ENCODE measurements at regions not wholly inside any gene's neighbourhood (a gene's known extent, or its start where the extent isn't known, plus 50 kb on each side); places are given as distances from the start of the nearest gene placed in this dataset.
"Not testable (repeated sequence)": the region's sequence is repeated elsewhere in the genome, so short reads cannot be mapped to it uniquely, and the experiment has no call there.

DNA sequence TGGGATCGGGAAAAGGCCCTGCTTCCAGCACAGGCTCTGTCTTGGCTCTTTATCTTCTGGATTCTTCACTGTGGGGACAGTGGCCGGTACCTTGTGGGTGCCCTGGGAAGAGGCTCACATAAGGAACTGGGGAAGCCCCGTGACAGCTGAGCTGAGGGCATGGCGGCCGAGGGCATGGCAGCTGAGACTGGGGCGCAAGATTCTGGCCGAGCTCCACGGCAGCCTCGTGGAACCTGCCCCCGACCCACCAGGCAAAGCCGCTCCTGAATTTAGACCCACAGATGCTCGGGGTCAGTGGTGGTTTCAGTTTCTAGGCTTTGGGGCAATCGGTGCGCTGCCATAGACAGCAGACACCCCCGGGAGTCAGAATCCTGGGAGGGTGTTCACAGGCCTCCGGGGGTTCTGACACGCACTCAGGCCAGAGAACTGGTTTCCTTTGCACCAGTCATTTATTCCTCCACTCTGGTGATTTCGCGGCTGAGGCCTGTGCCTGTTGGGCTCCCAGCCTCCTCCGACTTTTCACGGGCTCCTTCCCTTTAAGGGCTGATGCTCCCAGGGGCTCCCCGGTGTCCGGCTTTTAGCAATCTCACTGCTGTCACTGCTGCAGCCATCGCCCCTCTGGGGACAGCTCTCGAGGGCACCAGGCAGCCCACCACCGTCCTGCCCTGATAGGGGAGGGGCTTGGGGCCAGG, 117.6 kb downstream of the TEX29 start:
- TF ChIP-seq, protein P1, sequence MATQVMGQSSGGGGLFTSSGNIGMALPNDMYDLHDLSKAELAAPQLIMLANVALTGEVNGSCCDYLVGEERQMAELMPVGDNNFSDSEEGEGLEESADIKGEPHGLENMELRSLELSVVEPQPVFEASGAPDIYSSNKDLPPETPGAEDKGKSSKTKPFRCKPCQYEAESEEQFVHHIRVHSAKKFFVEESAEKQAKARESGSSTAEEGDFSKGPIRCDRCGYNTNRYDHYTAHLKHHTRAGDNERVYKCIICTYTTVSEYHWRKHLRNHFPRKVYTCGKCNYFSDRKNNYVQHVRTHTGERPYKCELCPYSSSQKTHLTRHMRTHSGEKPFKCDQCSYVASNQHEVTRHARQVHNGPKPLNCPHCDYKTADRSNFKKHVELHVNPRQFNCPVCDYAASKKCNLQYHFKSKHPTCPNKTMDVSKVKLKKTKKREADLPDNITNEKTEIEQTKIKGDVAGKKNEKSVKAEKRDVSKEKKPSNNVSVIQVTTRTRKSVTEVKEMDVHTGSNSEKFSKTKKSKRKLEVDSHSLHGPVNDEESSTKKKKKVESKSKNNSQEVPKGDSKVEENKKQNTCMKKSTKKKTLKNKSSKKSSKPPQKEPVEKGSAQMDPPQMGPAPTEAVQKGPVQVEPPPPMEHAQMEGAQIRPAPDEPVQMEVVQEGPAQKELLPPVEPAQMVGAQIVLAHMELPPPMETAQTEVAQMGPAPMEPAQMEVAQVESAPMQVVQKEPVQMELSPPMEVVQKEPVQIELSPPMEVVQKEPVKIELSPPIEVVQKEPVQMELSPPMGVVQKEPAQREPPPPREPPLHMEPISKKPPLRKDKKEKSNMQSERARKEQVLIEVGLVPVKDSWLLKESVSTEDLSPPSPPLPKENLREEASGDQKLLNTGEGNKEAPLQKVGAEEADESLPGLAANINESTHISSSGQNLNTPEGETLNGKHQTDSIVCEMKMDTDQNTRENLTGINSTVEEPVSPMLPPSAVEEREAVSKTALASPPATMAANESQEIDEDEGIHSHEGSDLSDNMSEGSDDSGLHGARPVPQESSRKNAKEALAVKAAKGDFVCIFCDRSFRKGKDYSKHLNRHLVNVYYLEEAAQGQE (IDR thresholded peaks at IDR 0.05; ENCODE audit: borderline replicate concordance): no peak
- TF ChIP-seq SMC3 (conservative IDR thresholded peaks at IDR 0.05; ENCODE audit: poor library complexity) (no peak), MXI1 (conservative IDR thresholded peaks at IDR 0.05; ENCODE audit: poor library complexity, severe bottlenecking) (no peak), TAF1 (IDR thresholded peaks at IDR 0.05; ENCODE audit: low read depth) (no peak), EZH2 (IDR thresholded peaks at IDR 0.05; ENCODE audit: borderline replicate concordance, insufficient read depth, low read length, poor library complexity, severe bottlenecking) (no peak), RAD21 (conservative IDR thresholded peaks at IDR 0.05) (no peak), POLR2AphosphoS5 (IDR thresholded peaks at IDR 0.05) (no peak), EP300 (conservative IDR thresholded peaks at IDR 0.05; ENCODE audit: poor library complexity, severe bottlenecking) (no peak)
- TF ChIP-seq, protein P2, sequence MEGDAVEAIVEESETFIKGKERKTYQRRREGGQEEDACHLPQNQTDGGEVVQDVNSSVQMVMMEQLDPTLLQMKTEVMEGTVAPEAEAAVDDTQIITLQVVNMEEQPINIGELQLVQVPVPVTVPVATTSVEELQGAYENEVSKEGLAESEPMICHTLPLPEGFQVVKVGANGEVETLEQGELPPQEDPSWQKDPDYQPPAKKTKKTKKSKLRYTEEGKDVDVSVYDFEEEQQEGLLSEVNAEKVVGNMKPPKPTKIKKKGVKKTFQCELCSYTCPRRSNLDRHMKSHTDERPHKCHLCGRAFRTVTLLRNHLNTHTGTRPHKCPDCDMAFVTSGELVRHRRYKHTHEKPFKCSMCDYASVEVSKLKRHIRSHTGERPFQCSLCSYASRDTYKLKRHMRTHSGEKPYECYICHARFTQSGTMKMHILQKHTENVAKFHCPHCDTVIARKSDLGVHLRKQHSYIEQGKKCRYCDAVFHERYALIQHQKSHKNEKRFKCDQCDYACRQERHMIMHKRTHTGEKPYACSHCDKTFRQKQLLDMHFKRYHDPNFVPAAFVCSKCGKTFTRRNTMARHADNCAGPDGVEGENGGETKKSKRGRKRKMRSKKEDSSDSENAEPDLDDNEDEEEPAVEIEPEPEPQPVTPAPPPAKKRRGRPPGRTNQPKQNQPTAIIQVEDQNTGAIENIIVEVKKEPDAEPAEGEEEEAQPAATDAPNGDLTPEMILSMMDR (IDR thresholded peaks at IDR 0.05; ENCODE audit: poor library complexity, severe bottlenecking): no peak
- no peak overlapping the region for H3K4me2 ChIP-seq (ENCODE audit: low read length)
- no peak overlapping the region for H3K27ac ChIP-seq (ENCODE audit: low read length)
- H3K27me3 ChIP-seq (ENCODE audit: insufficient read depth, low read depth, low read length): no peaks in the 10 kb centered on the region
- H4K20me1 ChIP-seq (ENCODE audit: insufficient read depth): no peaks in the 10 kb centered on the region
- no peak overlapping the region for H3K4me3 ChIP-seq (ENCODE audit: low read length)
- no peak overlapping the region for H2AFZ ChIP-seq (ENCODE audit: low read depth, low read length)
- H3F3A ChIP-seq (ENCODE audit: insufficient read depth, low read length, poor library complexity, severe bottlenecking): no peaks in the 10 kb centered on the region
- no peaks in the 10 kb centered on the region for H3K9me2 ChIP-seq (ENCODE audit: insufficient read depth, low read length)
- H3K36me3 ChIP-seq (ENCODE audit: insufficient read depth, low read length): no peaks in the 10 kb centered on the region
- H3K79me2 ChIP-seq (replicated peaks; ENCODE audit: insufficient read depth, low read length): no peaks in the 10 kb centered on the region
- H3K9ac ChIP-seq (ENCODE audit: low read length): no peak overlapping the region
- no peaks in the 10 kb centered on the region for H3K9me3 ChIP-seq (ENCODE audit: low read length)

DNA sequence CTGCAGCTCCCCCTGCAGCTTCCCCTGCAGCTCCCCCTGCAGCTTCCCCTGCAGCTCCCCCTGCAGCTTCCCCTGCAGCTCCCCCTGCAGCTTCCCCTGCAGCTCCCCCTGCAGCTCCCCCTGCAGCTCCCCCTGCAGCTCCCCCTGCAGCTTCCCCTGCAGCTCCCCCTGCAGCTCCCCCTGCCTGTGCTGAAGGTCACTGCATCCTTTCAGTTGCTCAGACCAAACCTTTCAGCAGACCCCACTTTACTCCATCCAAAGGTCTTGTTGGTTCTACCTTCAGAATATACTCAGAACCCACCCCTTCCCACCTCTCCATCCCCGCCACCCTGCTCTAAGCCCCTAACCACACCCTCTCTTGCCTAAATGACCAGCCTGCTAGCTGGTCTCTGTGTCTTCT, 120.0 kb downstream of the TEX29 start:
- not testable (repeated sequence) for H4K20me1 ChIP-seq (ENCODE audit: insufficient read depth); H3F3A ChIP-seq (ENCODE audit: insufficient read depth, low read length, poor library complexity, severe bottlenecking); H3K4me3 ChIP-seq (ENCODE audit: low read length); H3K79me2 ChIP-seq (replicated peaks; ENCODE audit: insufficient read depth, low read length); H3K9ac ChIP-seq (ENCODE audit: low read length); H3K27ac ChIP-seq (ENCODE audit: low read length); H3K27me3 ChIP-seq (ENCODE audit: insufficient read depth, low read depth, low read length); H3K36me3 ChIP-seq (ENCODE audit: insufficient read depth, low read length); H3K9me3 ChIP-seq (ENCODE audit: low read length); H3K9me2 ChIP-seq (ENCODE audit: insufficient read depth, low read length); H2AFZ ChIP-seq (ENCODE audit: low read depth, low read length); H3K4me2 ChIP-seq (ENCODE audit: low read length)

DNA sequence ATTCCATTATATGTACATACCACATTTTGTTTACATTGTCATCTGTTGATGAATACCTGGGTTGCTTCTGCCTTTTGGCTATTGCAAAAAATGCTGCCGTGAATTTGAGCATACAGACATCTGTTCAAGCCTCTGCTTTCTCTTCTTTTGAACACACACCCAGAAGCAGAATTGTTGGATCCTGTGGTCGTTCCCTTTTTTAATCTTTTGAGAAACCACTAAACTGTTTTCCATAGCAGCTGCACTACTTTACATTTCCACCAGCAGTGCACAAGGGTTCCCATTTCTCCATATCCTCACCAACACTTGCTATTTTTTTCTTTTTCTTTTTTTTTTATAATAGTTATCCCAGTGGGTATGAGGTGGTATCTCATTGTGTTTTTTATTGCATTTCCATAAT, 123.5 kb downstream of the TEX29 start:
- TF ChIP-seq EZH2 (IDR thresholded peaks at IDR 0.05; ENCODE audit: borderline replicate concordance, insufficient read depth, low read length, poor library complexity, severe bottlenecking) (no peak), RAD21 (conservative IDR thresholded peaks at IDR 0.05) (no peak), MXI1 (conservative IDR thresholded peaks at IDR 0.05; ENCODE audit: poor library complexity, severe bottlenecking) (no peak), SMC3 (conservative IDR thresholded peaks at IDR 0.05; ENCODE audit: poor library complexity) (no peak), TAF1 (IDR thresholded peaks at IDR 0.05; ENCODE audit: low read depth) (no peak), POLR2AphosphoS5 (IDR thresholded peaks at IDR 0.05) (no peak)
- TF ChIP-seq, protein P1 (IDR thresholded peaks at IDR 0.05; ENCODE audit: borderline replicate concordance): no peak
- TF ChIP-seq, protein P2 (IDR thresholded peaks at IDR 0.05; ENCODE audit: poor library complexity, severe bottlenecking): no peak
- no peaks in the 10 kb centered on the region for H3K79me2 ChIP-seq (replicated peaks; ENCODE audit: insufficient read depth, low read length)
- H3K27me3 ChIP-seq (ENCODE audit: insufficient read depth, low read depth, low read length): no peaks in the 10 kb centered on the region
- no peaks in the 10 kb centered on the region for H4K20me1 ChIP-seq (ENCODE audit: insufficient read depth)
- no peak overlapping the region for H3K9ac ChIP-seq (ENCODE audit: low read length)
- peaks cover 8% of the 10 kb centered on the region for H3K9me3 ChIP-seq (ENCODE audit: low read length)
- no peaks in the 10 kb centered on the region for H3K36me3 ChIP-seq (ENCODE audit: insufficient read depth, low read length)
- H3K9me2 ChIP-seq (ENCODE audit: insufficient read depth, low read length): no peaks in the 10 kb centered on the region
- H3K4me3 ChIP-seq (ENCODE audit: low read length): no peak overlapping the region
- H3K4me2 ChIP-seq (ENCODE audit: low read length): no peak overlapping the region
- no peak overlapping the region for H3K27ac ChIP-seq (ENCODE audit: low read length)
- no peaks in the 10 kb centered on the region for H3F3A ChIP-seq (ENCODE audit: insufficient read depth, low read length, poor library complexity, severe bottlenecking)
- no peak overlapping the region for H2AFZ ChIP-seq (ENCODE audit: low read depth, low read length)
